PFSK-1 (cell line): ENCODE measurements at regions not wholly inside any gene's neighbourhood (a gene's known extent, or its start where the extent isn't known, plus 50 kb on each side); places are given as distances from the start of the nearest gene placed in this dataset.

Experiments
- FOXP2 ChIP-seq: optimal IDR thresholded peaks from 2 replicates; pipeline ENCODE3; 2011; ENCODE audit warnings: borderline replicate concordance, control low read depth, inconsistent platforms; ENCODE audit not compliant: insufficient read depth; ENCODE audit errors: extremely low read length, extremely low read depth
- POLR2AphosphoS5 ChIP-seq: IDR thresholded peaks from 2 replicates; pipeline ENCODE4 v1.6.1; 2012; ENCODE audit warnings: low read depth, mild to moderate bottlenecking, control low read depth, low read length, moderate library complexity
- REST ChIP-seq, 2 experiments: IDR thresholded peaks; 2 replicates each; pipeline versions ENCODE4 v1.6.1 to v1.8.0; 2011 to 2012; ENCODE audit warnings: low read depth in 2 of 2, low read length in 2 of 2, control low read depth in 1 of 2, inconsistent platforms in 1 of 2, mild to moderate bottlenecking in 1 of 2, moderate library complexity in 1 of 2; ENCODE audit not compliant: insufficient read depth in 1 of 2
- SIN3A ChIP-seq: IDR thresholded peaks from 2 replicates; pipeline ENCODE4 v1.6.1; 2012; ENCODE audit warnings: mild to moderate bottlenecking, low read length, moderate library complexity, borderline replicate concordance; ENCODE audit not compliant: insufficient read depth
- TAF1 ChIP-seq: IDR thresholded peaks from 2 replicates; pipeline ENCODE4 v1.6.1; 2012; ENCODE audit warnings: low read length, control low read depth, borderline replicate concordance; ENCODE audit not compliant: insufficient read depth

GRCh38 chr2:194883711-194884110 is 773.3 kb upstream of the SLC39A10 start:
- TF ChIP-seq FOXP2 (no peak), TAF1 (no peak), SIN3A (no peak), REST (IDR thresholded peaks at IDR 0.05; ENCODE audit: insufficient read depth in 1 of 2, low read depth in 2 of 2, low read length in 2 of 2) (no peak), POLR2AphosphoS5 (no peak)

GRCh38 chr2:194870974-194871535 is 786.0 kb upstream of the SLC39A10 start:
- TF ChIP-seq POLR2AphosphoS5 (no peak), FOXP2 (no peak), SIN3A (no peak), TAF1 (no peak), REST (IDR thresholded peaks at IDR 0.05; ENCODE audit: insufficient read depth in 1 of 2, low read depth in 2 of 2, low read length in 2 of 2) (no peak)

GRCh38 chr2:194867328-194867727 is 789.7 kb upstream of the SLC39A10 start:
- no peak for TF ChIP-seq POLR2AphosphoS5
- TF ChIP-seq REST (IDR thresholded peaks at IDR 0.05; ENCODE audit: insufficient read depth in 1 of 2, low read depth in 2 of 2, low read length in 2 of 2) = no peak
- no peak for TF ChIP-seq FOXP2
- no peak for TF ChIP-seq TAF1
- no peak for TF ChIP-seq SIN3A

GRCh38 chr2:194854941-194855340 is 802.1 kb upstream of the SLC39A10 start:
- no peak for TF ChIP-seq SIN3A
- no peak for TF ChIP-seq REST (IDR thresholded peaks at IDR 0.05; ENCODE audit: insufficient read depth in 1 of 2, low read depth in 2 of 2, low read length in 2 of 2)
- TF ChIP-seq TAF1 = no peak
- TF ChIP-seq POLR2AphosphoS5 = no peak
- no peak for TF ChIP-seq FOXP2

- TF ChIP-seq POLR2AphosphoS5 (no peak), TAF1 (no peak), REST (IDR thresholded peaks at IDR 0.05; ENCODE audit: insufficient read depth in 1 of 2, low read depth in 2 of 2, low read length in 2 of 2) (no peak), FOXP2 (no peak), SIN3A (no peak)
Measured at GRCh38 chr2:194842871-194843270, 814.2 kb upstream of the SLC39A10 start.
